H7 (cell line): ENCODE measurements at regions not wholly inside any gene's neighbourhood (a gene's known extent, or its start where the extent isn't known, plus 50 kb on each side); places are given as distances from the start of the nearest gene placed in this dataset.
"Not testable (repeated sequence)": the region's sequence is repeated elsewhere in the genome, so short reads cannot be mapped to it uniquely, and the experiment has no call there.

Experiments used
- DNase-seq: peaks from one replicate; pipeline ENCODE4 v3.0.0; 2012
- H3K27me3 ChIP-seq: 2 replicates; pipeline ENCODE4 v1.6.0; 2011; ENCODE audit warnings: mild to moderate bottlenecking, low read length; ENCODE audit not compliant: control insufficient read depth, insufficient read depth
- H3K36me3 ChIP-seq: replicated peaks from 2 replicates; pipeline ENCODE4 v1.5.1; 2011; ENCODE audit warnings: low read length; ENCODE audit not compliant: control insufficient read depth, insufficient read depth
- H3K4me3 ChIP-seq: 2 replicates; pipeline ENCODE4 v1.5.1; 2011; ENCODE audit warnings: low read depth, mild to moderate bottlenecking, control low read depth, low read length, moderate library complexity; ENCODE audit not compliant: insufficient read depth

- H3K36me3 ChIP-seq: no peaks in the 10 kb centered on the region
- DNase-seq: no peak
- H3K4me3 ChIP-seq: no peak overlapping the region
- no peaks in the 10 kb centered on the region for H3K27me3 ChIP-seq
Observed at GRCh38 chr3:35224565-35225295, 414.6 kb upstream of the ARPP21 start.

GRCh38 chr3:35241236-35241635 lies 398.1 kb upstream of the ARPP21 start:
- Histone ChIP-seq H3K4me3 (no peak overlapping the region), H3K36me3 (no peaks in the 10 kb centered on the region), H3K27me3 (no peaks in the 10 kb centered on the region)
- no peak for DNase-seq

GRCh38 chr3:35254917-35255316 lies 384.4 kb upstream of the ARPP21 start:
- no peaks in the 10 kb centered on the region for H3K27me3 ChIP-seq
- no peaks in the 10 kb centered on the region for H3K36me3 ChIP-seq
- H3K4me3 ChIP-seq: no peak overlapping the region
- no peak for DNase-seq

- Histone ChIP-seq H3K4me3 (no peak overlapping the region), H3K27me3 (no peaks in the 10 kb centered on the region), H3K36me3 (no peaks in the 10 kb centered on the region)
- no peak for DNase-seq
Observed at GRCh38 chr3:35257641-35258040, 381.7 kb upstream of the ARPP21 start.

- Histone ChIP-seq H3K27me3 (no peaks in the 10 kb centered on the region), H3K4me3 (no peak overlapping the region), H3K36me3 (no peaks in the 10 kb centered on the region)
- DNase-seq: no peak
Observed at GRCh38 chr3:35262406-35262805, 376.9 kb upstream of the ARPP21 start.

- DNase-seq: no peak
- H3K36me3 ChIP-seq: no peaks in the 10 kb centered on the region
- H3K4me3 ChIP-seq: no peak overlapping the region
- no peaks in the 10 kb centered on the region for H3K27me3 ChIP-seq
Observed at GRCh38 chr3:35263477-35263876, 375.8 kb upstream of the ARPP21 start.

- H3K27me3 ChIP-seq, H3K4me3 ChIP-seq, H3K36me3 ChIP-seq, DNase-seq: not testable (repeated sequence)
Observed at GRCh38 chr3:35266065-35266464, 373.3 kb upstream of the ARPP21 start.

- Histone ChIP-seq H3K36me3 (no peaks in the 10 kb centered on the region), H3K27me3 (no peaks in the 10 kb centered on the region), H3K4me3 (no peak overlapping the region)
- DNase-seq: no peak
Observed at GRCh38 chr3:35275768-35276167, 363.6 kb upstream of the ARPP21 start.

GRCh38 chr3:35276568-35276967 lies 362.8 kb upstream of the ARPP21 start:
- H3K4me3 ChIP-seq: no peak overlapping the region
- H3K36me3 ChIP-seq: no peaks in the 10 kb centered on the region
- H3K27me3 ChIP-seq: no peaks in the 10 kb centered on the region
- DNase-seq: no peak

- no peaks in the 10 kb centered on the region for H3K27me3 ChIP-seq
- no peak overlapping the region for H3K4me3 ChIP-seq
- no peaks in the 10 kb centered on the region for H3K36me3 ChIP-seq
- DNase-seq: no peak
Observed at GRCh38 chr3:35291471-35292236, 347.7 kb upstream of the ARPP21 start.

GRCh38 chr3:35292568-35292967 lies 346.8 kb upstream of the ARPP21 start:
- no peak overlapping the region for H3K4me3 ChIP-seq
- H3K36me3 ChIP-seq: no peaks in the 10 kb centered on the region
- H3K27me3 ChIP-seq: no peaks in the 10 kb centered on the region
- DNase-seq: no peak

GRCh38 chr3:35295906-35296305 lies 343.4 kb upstream of the ARPP21 start:
- Histone ChIP-seq H3K4me3 (no peak overlapping the region), H3K36me3 (no peaks in the 10 kb centered on the region), H3K27me3 (no peaks in the 10 kb centered on the region)

GRCh38 chr3:35296533-35296932 lies 342.8 kb upstream of the ARPP21 start:
- H3K27me3 ChIP-seq: no peaks in the 10 kb centered on the region
- no peak for DNase-seq
- no peak overlapping the region for H3K4me3 ChIP-seq
- H3K36me3 ChIP-seq: no peaks in the 10 kb centered on the region

More at GRCh38 chr3:35295906-35296305, 343.4 kb upstream of the ARPP21 start:
- DNase-seq: no peak

- not testable (repeated sequence) for H3K4me3 ChIP-seq, H3K27me3 ChIP-seq, H3K36me3 ChIP-seq, DNase-seq
Observed at GRCh38 chr3:35296944-35297343, 342.4 kb upstream of the ARPP21 start.

GRCh38 chr3:35305406-35305805 lies 333.9 kb upstream of the ARPP21 start:
- DNase-seq: no peak
- H3K36me3 ChIP-seq: no peaks in the 10 kb centered on the region
- no peak overlapping the region for H3K4me3 ChIP-seq
- no peaks in the 10 kb centered on the region for H3K27me3 ChIP-seq
